CD4-positive, alpha-beta T cell (primary cell): ENCODE measurements at regions not wholly inside any gene's neighbourhood (a gene's known extent, or its start where the extent isn't known, plus 50 kb on each side); places are given as distances from the start of the nearest gene placed in this dataset.

ENCODE experiments used
- ATAC-seq: fragments of 200-7000 bp; cut with Tn5 transposase; one replicate; pipeline ENCODE4 v1.10.0; 2022; ENCODE audit warnings: mild to moderate bottlenecking; ENCODE audit not compliant: poor library complexity
- CTCF ChIA-PET: fragments of 350-600 bp; sonication (Branson Sonifier 250); formaldehyde crosslinking; loops from one replicate; lab custom pipeline; 2021; ENCODE audit warnings: antibody characterized with exemption, inconsistent platforms; lab: Charles Lee
- POLR2A ChIA-PET: fragments of 350-600 bp; sonication (Branson Sonifier 250); formaldehyde crosslinking; loops from one replicate; lab custom pipeline; 2021; ENCODE audit warnings: antibody characterized with exemption, inconsistent platforms; lab: Charles Lee
- DNase-seq, 14 experiments: peaks; one replicate each; pipeline ENCODE4 v3.0.0-alpha.2; 2013 to 2020; ENCODE audit warnings: mixed read lengths in 2 of 14
- H3K27ac ChIP-seq, 2 donors: one replicate each; pipeline versions ENCODE4 v1.5.1 to v1.7.0; 2013; ENCODE audit warnings: low read length in 2 of 2, low read depth in 1 of 2, mild to moderate bottlenecking in 1 of 2
- H3K27me3 ChIP-seq, 2 experiments: 1 replicate in 1 of 2; 2 replicates in 1 of 2; pipeline versions ENCODE4 v1.6.1 to v1.7.0; 2013; ENCODE audit warnings: low read length in 2 of 2, control low read depth in 1 of 2, mild to moderate bottlenecking in 1 of 2, moderate library complexity in 1 of 2; ENCODE audit not compliant: insufficient read depth in 2 of 2, control insufficient read depth in 1 of 2
- H3K36me3 ChIP-seq: one replicate; pipeline ENCODE4 v1.6.1; 2013; ENCODE audit warnings: low read length, control low read depth; ENCODE audit not compliant: insufficient read depth
- H3K4me1 ChIP-seq: one replicate; pipeline ENCODE4 v1.6.1; 2013; ENCODE audit warnings: low read length, control low read depth; ENCODE audit not compliant: insufficient read depth
- H3K4me3 ChIP-seq: one replicate; pipeline ENCODE4 v1.5.1; 2013; ENCODE audit warnings: mild to moderate bottlenecking, low read length, moderate library complexity
- H3K9me3 ChIP-seq, 2 experiments: 1 replicate in 1 of 2; 2 replicates in 1 of 2; pipeline versions ENCODE4 v1.6.1 to v1.7.0; 2013; ENCODE audit warnings: low read length in 2 of 2, mild to moderate bottlenecking in 2 of 2, control low read depth in 1 of 2, moderate library complexity in 1 of 2; ENCODE audit not compliant: control insufficient read depth in 1 of 2, insufficient read depth in 1 of 2
- H3K27ac Mint-ChIP-seq: one replicate; pipeline ENCODE4 v1.8.0; 2020; ENCODE audit warnings: mixed read lengths
- H3K27me3 Mint-ChIP-seq: one replicate; pipeline ENCODE4 v1.8.0; 2021; ENCODE audit warnings: mixed read lengths
- H3K36me3 Mint-ChIP-seq: one replicate; pipeline ENCODE4 v1.8.0; 2021; ENCODE audit warnings: low read depth, mixed read lengths
- H3K4me1 Mint-ChIP-seq: one replicate; pipeline ENCODE4 v1.8.0; 2021; ENCODE audit warnings: low read depth, mixed read lengths
- H3K4me3 Mint-ChIP-seq: one replicate; pipeline ENCODE4 v1.8.0; 2020; ENCODE audit warnings: mild to moderate bottlenecking, mixed read lengths
- H3K9me3 Mint-ChIP-seq: one replicate; pipeline ENCODE4 v1.8.0; 2020; ENCODE audit warnings: mixed read lengths
- CTCF ChIP-seq: fragments of 200-600 bp; IDR thresholded peaks from one replicate; pipeline ENCODE4 v1.8.0; 2022; ENCODE audit warnings: antibody characterized with exemption, mild to moderate bottlenecking
- intact Hi-C, 2 experiments: fragments of 100-400 bp; cut with DNase I in 1 of 2; cut with micrococcal nuclease in 1 of 2; formaldehyde crosslinking; loops; one replicate each; pipeline versions ENCODE4 v1.15.1 to v1.9.0; 2023 to 2025; cut with DNase I, micrococcal nuclease

GRCh38 chr6:804771-805170, 111.8 kb upstream of the EXOC2 start:
- ChIA-PET CTCF (no interaction called here), POLR2A (no interaction called here)
- Mint-ChIP-seq H3K27ac (no peak overlapping the region), H3K36me3 (no peaks in the 10 kb centered on the region), H3K9me3 (no peaks in the 10 kb centered on the region), H3K4me3 (no peak overlapping the region), H3K27me3 (peaks cover 34% of the 10 kb centered on the region), H3K4me1 (no peaks in the 10 kb centered on the region)
- H3K36me3 ChIP-seq: no peaks in the 10 kb centered on the region
- peaks cover 0 to 5% of the 10 kb centered on the region in 2 experiments for H3K27me3 ChIP-seq
- H3K27ac ChIP-seq: no peak overlapping the region
- DNase-seq (no peak), ATAC-seq (no peak)
- intact Hi-C loops: no loop called here
- no peaks in the 10 kb centered on the region for H3K4me1 ChIP-seq
- H3K4me3 ChIP-seq: no peak overlapping the region
- no peak for TF ChIP-seq CTCF
- H3K9me3 ChIP-seq: no peaks in the 10 kb centered on the region

DNA sequence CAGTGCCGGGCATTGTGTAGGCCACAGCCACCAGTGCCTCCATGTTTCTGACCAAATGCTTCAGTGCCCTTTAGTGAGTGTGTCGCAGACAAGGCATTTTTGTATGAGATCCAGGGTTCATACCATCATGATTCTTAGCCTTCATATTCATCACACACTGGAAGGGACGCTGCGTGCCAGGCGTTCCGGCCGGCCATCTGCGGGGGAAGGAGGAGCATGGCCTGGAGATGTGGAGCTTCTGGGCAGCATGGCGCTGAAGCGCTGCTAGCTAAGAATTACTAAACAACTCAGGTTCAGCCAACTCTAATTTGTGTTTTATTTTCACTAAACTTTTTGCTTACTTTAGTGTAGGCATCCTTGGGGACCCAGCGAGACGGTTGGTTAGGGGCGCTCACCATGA, 111.4 kb upstream of the EXOC2 start:
- Histone ChIP-seq H3K27me3 (peaks cover 0 to 8% of the 10 kb centered on the region in 2 experiments), H3K4me1 (no peaks in the 10 kb centered on the region), H3K27ac (no peak overlapping the region), H3K36me3 (no peaks in the 10 kb centered on the region), H3K9me3 (no peaks in the 10 kb centered on the region), H3K4me3 (no peak overlapping the region)
- ChIA-PET CTCF (no interaction called here), POLR2A (no interaction called here)
- no peak for ATAC-seq
- H3K9me3 Mint-ChIP-seq: no peaks in the 10 kb centered on the region
- no peaks in the 10 kb centered on the region for H3K36me3 Mint-ChIP-seq
- H3K4me1 Mint-ChIP-seq: no peaks in the 10 kb centered on the region
- peaks cover 38% of the 10 kb centered on the region for H3K27me3 Mint-ChIP-seq
- TF ChIP-seq CTCF: no peak
- H3K4me3 Mint-ChIP-seq: no peak overlapping the region
- DNase-seq: no peak
- intact Hi-C loops: no loop called here
- no peak overlapping the region for H3K27ac Mint-ChIP-seq

DNA sequence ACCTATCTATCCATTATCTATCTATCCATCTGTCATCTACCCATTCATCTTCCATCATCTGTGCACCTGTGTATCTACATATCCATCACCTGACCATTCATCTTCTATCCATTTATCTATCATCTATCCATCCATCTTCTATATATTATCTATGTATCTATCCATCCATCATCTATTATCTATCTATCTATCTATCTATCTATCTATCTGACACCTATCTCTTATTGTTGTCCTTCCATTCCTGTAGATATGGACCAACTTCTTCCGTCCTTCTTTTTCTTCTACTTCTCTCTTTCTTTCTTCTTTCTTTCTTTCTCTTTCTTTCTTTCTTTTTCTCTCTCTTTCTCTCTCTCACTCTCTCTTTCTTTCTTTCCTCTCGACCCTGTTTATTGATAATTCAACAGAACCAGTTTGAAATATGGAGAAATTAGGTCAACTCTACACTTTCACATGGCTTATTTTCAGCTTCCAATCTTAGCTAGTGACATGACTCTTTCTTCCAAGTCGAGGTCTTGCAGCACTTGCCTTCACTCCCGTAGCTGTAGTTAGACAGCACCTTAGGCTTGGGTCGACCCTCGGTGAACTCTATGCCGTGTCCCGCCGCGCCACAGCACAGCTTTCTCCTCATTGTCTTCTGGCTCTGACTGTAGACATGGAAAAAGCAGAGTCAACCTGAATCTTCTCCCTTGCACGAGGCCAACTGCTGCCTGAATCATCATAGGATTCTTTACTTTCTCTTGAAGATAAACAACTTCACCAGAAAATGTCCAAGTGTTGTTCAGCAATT, 110.4 kb upstream of the EXOC2 start:
- POLR2A ChIA-PET: no interaction called here
- Histone ChIP-seq H3K27me3 (peaks cover 0 to 8% of the 10 kb centered on the region in 2 experiments), H3K4me1 (no peaks in the 10 kb centered on the region), H3K9me3 (no peaks in the 10 kb centered on the region), H3K36me3 (no peaks in the 10 kb centered on the region), H3K27ac (no peak overlapping the region), H3K4me3 (no peak overlapping the region)
- H3K27ac Mint-ChIP-seq: no peak overlapping the region
- intact Hi-C loops: no loop called here
- H3K9me3 Mint-ChIP-seq: no peaks in the 10 kb centered on the region
- ATAC-seq: no peak
- no peak overlapping the region for H3K4me3 Mint-ChIP-seq
- no peaks in the 10 kb centered on the region for H3K4me1 Mint-ChIP-seq
- CTCF ChIA-PET: no interaction called here
- DNase-seq: no peak
- H3K36me3 Mint-ChIP-seq: no peaks in the 10 kb centered on the region
- TF ChIP-seq CTCF: no peak
- H3K27me3 Mint-ChIP-seq: peaks cover 42% of the 10 kb centered on the region
